GM18519 (cell line): ENCODE measurements at regions not wholly inside any gene's neighbourhood (a gene's known extent, or its start where the extent isn't known, plus 50 kb on each side); places are given as distances from the start of the nearest gene placed in this dataset.
A peak's percentile ranks its signal among the peaks of the same experiment; 100 is the strongest.

Source experiments
- ATAC-seq: cut with Tn5 transposase; IDR thresholded peaks from one replicate; pipeline ENCODE4 v1.9.1; 2021; ENCODE audit warnings: mild to moderate bottlenecking, moderate library complexity; ENCODE audit not compliant: unreplicated experiment, low FRiP score

DNA sequence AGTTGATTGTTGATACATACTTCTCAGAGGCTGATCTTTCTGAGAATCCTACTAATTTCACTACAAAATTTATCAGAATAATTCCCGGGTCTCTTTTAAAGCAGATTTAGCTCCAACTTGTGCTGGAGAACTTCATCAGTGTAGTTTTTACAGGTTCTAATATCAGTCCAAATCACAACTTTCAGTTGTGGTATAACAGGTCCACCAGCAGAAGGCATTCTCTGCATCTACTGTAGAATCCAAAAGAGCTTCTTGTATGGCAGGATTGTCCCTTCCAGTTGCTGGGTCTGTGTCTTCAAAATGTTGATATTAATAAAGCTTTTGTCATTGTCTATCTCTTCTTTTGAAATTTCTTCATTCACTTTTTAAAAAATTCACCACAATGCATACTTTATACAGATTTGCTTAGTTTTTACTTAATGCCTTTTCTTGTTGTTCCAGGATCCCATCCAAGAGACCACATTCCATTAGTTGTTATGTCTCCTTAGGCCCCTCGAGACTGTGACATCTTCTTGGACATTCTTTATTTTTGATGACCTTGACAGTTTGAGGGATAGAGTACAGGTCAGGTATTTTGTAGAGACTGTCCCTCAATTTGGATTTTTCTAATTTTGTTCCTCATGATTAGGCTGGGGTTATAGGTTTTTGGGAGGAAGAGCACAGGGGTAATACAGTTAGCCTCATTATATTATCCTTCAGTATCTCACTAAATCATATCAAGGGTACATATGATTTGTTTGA is 490.5 kb upstream of the MEX3C start:
- ATAC-seq = no peak

DNA sequence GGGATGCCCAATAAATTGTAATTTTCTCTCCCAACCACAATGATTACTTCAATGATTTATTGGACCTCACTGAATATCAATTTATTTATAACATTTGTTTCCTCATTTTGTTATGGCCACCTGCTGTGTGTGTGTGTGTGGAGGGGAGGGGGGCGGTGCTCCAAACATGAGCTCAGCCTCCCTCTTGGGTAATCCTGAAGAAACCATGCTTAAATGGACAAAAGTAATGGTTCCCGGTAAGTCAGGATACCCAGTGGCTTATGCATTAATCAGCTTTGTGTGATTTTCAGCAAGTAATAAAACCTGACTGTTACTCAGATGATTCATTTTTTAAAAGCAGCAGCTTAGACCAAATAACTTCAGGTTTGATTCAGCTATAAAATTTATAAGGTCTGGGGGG is 495.1 kb upstream of the MEX3C start:
- no peak for ATAC-seq

DNA sequence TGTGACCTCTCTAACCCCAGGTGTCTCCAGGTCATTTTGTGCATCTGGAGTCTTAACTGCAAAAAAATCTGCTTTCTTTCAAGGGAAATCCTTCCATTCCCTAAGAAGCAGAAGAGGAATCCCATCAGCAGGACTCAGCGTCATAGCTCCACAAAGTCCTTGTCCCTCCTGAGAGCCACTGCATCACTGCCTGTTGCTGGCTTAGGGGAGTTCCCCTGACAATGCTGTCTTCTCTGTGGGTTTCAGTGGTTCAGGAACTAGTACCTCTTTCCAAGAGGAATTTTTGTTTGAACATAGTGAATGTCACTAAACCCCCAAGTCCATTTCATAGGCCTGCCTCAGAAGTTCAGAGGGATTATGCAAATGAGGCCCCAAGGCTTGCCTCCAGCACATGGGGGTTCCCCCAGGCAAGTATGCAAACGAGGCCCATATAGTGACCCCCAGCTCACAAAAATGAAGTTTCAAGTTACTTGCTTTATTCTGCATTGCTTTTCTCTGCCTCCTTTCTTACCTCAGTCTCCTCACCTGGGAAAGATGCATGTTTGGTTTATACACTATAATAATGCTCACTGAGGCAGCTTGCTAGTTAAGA is 513.9 kb upstream of the MEX3C start:
- ATAC-seq = peak; percentile 62

DNA sequence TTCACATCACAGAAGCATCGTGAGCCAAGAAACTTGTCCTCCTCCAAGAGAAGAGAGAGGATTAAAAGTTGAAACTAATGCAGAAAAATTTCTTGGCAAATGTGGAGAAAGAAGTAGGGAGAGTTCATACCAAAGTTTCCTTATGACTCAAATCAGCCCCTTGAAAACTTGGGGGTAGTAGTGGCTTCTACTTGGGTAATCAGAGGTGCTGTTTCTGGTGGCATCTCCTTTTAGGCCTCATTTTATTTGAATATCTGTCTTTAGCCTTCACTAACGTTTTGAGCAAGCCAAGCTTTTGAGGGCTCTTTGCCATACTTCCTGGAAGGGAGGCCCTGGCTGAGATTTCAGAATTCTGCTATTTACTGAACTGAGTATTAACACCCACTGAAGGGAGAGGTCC is 515.3 kb upstream of the MEX3C start:
- no peak for ATAC-seq

DNA sequence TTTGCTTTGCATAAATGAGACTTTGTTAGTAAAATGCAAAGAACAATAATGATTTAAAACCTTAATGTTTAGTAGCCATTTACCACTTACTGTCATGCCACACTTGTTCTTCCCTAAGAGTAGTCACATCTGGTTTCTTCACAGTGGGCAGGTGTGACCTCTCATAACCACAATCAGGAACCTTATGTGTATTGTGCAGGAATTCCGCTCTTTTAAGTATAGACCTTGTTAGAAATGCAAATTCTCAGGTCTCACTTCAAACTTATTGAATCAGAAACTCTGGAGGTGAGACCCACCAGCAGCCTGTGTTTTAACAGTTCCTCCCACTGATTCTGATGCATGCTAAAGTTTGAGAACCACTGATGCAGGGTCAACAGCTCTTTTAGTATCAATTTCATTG is 518.8 kb upstream of the MEX3C start:
- no peak for ATAC-seq

DNA sequence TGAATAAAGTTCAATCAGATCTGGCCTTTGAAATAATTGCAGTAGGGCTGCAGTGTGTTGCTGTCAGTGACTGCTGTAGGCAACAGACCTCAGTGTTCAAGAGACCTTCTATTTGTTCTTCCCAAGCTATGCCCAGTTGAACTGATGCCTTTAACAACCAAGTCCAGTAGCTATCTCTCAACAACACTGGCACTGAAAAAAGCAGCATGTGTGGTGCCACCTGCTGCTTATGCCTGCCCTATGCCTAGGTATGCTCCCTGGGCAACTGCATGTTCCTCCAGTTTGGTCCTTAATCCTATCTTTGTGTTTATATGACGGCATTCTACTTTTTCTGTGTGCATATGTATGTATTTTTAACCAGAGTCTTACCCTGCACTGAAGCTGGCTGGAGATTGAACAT is 523.9 kb upstream of the MEX3C start:
- no peak for ATAC-seq

DNA sequence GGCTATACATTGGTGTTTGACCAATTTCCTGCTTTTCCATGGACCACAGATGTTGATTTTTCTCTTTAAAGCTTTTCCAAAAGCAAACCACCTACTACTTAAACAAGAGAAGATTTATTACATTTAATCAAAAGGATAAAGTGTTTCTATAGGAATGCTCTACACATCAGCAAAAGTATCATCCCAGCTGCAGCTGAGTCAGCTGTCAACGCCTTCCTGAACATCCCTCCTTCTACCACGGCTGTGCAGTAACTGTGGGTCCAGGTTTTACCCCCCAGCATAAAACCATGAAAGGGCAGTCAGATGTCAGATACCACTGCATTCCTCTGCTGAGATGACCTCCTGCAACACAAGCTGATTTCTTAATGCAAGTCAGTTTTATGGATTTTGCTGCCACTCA is 524.5 kb upstream of the MEX3C start:
- no peak for ATAC-seq

DNA sequence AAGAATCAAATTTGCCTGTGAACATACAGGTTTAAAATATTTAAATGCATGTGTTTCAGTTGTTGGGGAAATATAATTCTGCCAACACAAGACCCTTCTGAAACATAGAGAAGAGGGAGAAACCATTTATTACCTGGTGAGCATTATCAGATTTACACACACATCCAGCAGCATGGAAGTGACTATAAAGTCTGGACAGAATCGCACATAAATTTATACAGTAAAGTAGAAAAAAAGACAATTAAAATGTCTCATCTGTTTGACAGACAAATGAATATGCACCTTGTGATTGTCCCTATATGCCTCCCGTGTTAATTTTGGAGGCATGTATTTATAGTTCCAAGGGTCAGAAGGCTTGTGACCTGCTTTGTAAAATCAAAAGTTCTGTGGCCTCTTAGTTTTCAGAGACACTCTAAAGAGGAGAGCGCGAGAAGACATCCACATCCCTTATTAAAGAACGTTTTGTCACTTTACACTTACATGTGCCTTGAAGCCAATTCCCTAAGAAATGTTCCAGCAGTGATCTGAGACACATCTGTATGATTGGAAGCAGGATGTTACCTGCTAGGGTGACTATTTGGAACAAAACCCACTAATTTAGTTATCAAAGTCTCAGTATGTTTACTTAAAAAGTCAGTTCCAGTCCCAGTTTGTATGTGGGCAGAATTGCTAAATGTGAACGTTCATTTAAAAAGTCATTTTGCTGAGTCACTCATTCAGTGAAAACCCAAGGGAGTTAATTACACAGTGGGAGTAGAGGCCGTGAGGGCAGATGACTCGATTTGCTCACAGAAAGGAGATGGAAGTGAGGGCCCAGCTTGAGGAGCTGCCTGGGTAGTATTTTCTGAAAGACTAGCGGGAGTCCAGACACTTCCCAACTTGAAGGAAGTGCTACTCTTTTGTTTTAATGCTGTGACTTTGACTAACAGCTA is 527.6 kb upstream of the MEX3C start:
- ATAC-seq = no peak

DNA sequence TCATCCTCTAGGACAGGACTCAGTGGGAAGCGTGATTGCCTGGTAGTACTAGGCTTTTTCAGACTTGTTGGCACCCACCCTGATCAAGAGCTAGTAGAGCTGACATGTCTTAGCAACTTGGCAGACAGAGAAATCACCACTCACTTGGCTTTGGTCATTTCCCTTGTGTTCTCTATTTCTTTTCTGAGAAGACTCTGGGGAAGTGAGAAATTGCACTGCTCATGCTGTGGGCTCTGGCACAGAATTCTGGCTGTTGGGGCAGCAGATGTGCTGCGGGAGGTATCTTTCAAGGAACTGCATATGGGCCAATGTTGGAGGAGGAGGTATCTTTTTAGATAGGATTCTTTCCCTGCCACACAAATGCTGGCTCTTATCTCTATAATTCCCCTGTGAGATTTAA is 529.1 kb upstream of the MEX3C start:
- ATAC-seq = no peak

DNA sequence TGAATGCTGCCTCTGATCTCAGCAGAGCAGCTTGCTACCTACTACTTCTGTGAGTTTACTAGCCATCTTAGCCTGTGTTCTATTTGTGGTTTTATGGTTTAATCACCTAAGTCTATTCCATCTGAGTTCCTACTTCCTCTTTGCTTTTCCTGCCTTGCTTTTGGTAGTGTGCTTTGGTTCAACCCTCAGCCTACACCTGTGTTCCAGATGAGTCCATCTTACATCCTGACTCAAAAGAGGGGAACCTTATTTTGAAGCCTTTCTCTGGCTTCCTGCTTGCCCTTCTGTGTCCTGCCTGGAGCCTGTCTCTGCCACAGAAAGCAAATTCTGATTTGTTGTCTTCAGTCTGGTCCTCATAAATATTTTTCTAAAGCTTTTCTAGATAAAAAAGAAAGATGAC is 530.3 kb upstream of the MEX3C start:
- peak; percentile 53 for ATAC-seq

DNA sequence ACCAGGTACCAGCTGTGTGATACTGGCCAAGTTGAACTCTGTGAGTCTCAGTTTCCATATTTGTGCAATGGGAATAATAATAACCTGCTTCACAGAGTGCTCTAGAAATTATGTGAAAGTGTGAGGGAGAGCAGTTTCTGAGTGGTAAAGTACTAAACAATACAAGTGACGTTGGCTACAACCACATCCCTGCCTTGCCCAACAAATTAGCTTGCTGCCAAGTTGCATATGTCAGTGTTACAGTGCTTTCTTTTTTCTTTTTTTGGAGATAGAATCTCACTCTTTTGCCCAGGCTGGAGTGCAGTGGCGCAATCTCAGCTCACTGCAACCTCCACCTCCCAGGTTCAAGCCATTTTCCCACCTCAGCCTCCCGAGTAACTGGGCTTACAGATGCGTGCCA is 533.6 kb upstream of the MEX3C start:
- no peak for ATAC-seq

DNA sequence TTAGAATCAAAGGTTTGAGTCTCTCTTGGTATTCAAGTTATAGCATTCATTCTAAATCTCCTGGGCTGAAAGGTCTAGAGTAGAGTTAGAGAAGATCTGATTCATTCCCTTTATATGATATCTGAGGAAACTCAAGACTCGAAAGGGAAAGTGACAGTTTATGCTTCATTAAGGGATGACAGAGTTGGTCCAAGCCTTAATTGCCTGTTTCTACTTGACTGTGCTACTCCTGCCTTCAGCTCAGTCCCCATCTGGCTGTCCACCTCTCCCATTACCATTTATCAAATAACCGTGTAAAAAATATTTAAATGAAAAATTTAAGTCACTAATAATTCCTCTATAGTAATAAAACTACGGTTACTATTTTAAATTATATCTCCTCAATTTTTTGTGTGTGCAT is 537.1 kb upstream of the MEX3C start:
- ATAC-seq = no peak

DNA sequence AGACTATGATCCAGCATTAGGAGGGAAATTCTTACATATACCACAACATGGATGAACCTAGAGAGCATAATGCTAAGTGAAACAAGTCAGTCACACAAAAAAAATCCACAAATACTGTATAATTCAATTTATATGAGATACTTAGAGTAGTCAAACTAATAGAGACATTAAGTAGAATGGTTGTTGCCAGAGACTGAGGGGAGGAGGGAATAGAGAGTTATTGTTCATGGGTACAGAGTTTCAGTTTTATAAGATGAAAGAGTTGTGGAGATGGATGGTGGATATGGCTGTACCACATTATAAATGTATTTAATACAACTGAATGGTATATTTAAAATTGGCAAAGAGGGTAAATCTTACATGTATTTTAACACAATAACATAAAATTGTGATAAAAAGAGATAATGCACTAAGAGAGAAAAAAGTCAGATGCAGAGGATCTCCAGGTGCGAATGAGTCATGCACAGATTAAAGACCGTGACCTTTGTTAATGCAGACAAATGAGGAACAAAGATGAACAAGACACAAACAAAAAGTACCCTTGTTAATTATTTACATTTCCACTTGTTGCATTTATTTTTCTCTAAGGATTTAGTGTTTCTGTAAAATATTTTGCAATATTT is 541.7 kb upstream of the MEX3C start:
- ATAC-seq = no peak

DNA sequence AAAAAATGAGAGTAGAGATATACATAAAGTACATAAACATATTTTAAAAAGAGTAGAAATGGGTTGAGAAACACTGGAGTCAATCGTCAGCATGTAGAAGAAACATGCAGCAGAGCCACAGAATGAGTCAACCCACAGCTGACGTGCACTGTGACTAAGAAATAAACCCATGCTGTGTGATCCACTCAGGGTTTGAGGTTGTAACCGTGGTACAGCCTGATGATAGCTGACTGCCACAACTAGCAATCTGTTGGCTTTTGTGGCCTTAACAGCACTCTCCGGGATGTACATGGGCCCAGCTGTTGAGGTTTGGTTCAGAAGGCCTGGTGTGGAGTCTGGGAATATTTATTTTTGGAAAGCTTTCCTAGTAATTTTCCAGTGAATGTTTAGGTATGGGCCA is 554.4 kb upstream of the MEX3C start:
- no peak for ATAC-seq

DNA sequence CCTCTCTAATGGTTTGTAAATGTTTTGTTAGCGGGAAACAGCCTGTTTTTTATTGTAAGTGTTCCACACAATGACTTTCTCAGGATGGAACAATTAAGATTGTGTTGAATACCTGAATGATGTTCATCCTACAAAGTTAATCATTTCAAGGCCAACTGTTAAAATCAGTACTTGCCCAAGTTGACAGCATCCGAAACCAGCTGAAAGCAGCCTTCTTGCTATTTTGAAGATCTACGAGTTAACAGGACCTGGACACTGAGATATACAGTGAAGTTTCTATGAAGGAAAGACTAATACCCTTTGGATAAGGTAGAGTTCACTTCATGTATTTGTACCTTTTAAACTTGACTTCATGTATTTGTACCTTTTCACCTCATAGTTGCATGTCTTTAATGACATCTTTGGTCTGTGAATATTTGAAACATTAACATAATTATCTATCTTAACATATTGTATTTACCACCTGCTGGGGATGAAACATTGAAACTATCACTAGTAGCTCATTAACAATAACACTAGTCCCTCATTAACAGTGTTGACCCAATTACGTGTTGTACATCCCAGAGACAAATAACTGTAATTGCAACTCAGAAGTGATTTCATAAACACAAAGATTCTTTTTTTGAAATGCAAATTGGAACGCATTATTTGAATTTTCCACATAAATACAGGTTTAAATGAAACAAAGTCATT is 556.0 kb upstream of the MEX3C start:
- no peak for ATAC-seq

DNA sequence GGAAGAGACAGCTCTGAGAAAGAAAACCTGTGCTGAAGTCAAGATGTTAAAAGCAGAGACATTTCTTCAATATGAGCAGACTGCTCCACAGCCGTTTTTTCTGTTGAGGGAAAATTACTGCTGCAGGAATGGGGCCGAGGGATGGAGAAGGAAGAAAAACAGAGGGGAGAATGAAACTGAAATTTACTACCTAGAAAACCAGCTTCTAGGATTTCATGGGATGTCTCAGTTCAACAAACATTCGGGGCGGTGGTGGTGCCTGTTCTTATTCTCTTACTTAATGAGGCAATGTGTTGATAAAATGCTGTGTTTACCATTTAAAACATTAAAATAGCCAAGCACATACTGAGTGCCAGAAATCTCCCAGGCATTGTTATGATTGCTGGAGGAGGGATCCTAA is 557.1 kb upstream of the MEX3C start:
- ATAC-seq = no peak

DNA sequence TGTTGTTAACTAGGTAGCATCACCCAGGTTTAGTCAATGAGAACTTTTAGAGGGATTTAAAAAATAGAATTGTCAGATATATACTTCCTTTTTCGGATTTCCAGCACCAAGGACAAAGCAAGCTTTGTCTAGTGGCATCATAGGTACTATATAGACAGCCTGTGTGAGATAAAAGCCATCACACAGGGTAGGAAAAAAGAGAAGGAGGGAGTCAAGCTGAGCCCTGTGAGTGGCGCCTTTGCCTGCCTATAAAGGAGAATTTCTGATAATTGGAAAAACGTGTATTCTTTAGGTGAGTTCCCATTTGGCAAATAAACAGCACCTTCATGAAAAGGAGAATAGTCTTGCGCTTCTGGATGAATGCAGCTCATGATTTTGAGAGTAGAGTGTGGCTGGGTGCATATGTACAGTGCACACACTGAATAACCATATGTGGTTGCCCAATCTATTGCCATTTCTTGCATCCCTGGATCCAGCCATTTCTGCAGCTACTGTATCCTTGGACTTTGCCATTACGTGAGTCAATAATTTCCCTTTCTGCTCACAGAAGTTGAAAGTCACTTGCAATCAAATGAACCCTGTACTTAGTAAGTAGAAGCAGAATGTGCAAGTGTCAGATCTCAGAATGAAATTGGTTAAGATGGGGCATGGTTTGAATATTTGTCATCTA is 559.9 kb upstream of the MEX3C start:
- ATAC-seq = no peak

DNA sequence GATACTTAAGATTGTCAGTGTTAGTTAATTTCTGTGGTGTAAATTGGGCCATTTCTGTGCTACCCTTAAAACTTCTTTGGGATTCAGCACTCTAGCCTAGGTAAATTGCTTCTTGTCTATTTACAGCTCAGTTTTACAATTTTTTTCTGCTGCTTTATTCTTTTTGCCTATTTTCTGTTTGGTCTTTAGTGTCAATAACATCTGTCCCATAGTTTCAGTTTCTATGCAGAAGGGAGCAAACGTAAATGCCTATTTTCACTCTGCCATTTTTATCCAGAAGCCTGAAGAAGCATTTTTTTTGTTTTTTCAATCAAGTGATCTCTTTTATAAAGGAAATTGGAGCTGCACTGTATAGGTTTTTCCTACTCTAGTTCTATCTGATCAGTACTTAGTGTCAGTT is 564.9 kb upstream of the MEX3C start:
- no peak for ATAC-seq

DNA sequence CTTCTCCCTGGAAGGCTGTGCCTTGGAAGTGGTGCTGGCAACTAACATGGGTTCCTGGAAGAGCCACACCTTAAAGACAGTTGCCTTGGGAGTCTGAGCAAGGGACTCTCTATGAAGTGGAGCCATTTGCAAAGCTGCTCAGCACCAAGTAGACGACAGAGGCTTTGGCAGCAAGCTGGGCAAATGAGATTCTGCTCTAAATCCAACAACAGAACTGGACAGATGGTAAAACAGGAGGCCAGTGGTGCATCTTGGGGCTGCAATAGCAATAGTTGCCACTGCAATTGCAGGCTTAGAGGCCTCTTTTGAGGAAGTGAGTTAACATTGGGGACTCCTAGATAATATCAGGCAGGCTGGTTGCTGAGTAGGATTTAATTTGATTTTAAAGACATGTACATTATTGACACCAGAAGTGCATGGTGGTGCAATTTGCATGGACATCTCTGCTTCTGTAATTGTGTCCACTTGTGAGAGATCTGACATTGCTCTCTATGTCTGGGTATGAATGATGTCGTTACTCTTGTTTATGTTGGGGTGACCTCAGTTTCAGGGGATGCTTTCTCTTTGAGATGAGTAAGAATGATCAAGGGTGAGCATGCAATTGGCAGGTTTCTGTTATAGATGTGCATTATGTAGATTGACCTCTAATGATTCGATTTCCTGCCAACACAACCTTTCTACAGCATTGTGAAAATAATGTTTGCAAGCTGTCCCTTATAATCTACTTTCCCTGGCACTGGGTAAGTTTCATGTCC is 568.3 kb upstream of the MEX3C start:
- no peak for ATAC-seq
